GM06990 (cell line): ENCODE measurements at regions not wholly inside any gene's neighbourhood (a gene's known extent, or its start where the extent isn't known, plus 50 kb on each side); places are given as distances from the start of the nearest gene placed in this dataset.

Experiments used
- DNase-seq: peaks from one replicate; pipeline ENCODE4 v3.0.0-alpha.2; 2011; ENCODE audit not compliant: insufficient read length; ENCODE audit errors: extremely low read depth
- H3K27me3 ChIP-seq: replicated peaks from 2 replicates; pipeline ENCODE4 v1.6.0; 2011; ENCODE audit warnings: low read length; ENCODE audit not compliant: control insufficient read depth, insufficient read depth
- H3K36me3 ChIP-seq: 2 replicates; pipeline ENCODE4 v1.5.1; 2011; ENCODE audit warnings: low read length; ENCODE audit not compliant: control insufficient read depth, insufficient read depth
- H3K4me3 ChIP-seq: replicated peaks from 2 replicates; pipeline ENCODE4 v1.5.1; 2011; ENCODE audit warnings: low read depth, mild to moderate bottlenecking, control low read depth, low read length
- TF ChIP-seq, protein P1 (sequence below): IDR thresholded peaks from 2 replicates; pipeline ENCODE4 v1.5.1; 2011; ENCODE audit warnings: low read length, control low read depth, mild to moderate bottlenecking, inconsistent platforms; ENCODE audit not compliant: insufficient read depth, poor library complexity, severe bottlenecking

DNA sequence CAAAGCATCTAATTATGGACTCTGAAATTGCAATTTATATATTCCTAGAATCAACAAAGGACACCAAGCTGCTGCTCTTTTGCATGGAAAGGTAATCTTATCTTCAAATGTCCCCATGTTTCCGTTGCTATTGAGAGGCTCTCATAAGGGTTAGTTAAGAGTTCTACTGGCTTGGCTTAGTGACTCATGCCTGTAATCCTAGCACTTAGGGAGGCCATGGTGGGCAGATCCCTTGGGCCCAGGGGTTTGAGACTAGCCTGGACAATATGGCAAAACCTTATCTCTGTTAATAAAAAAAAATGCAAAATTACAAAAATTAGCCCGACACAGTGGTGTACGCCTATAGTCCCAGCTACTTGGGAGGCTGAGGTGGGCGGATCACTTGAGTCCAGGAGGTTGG lies 93.4 kb upstream of the RAPGEF2 start:
- Histone ChIP-seq H3K27me3 (no peaks in the 10 kb centered on the region), H3K4me3 (no peak overlapping the region), H3K36me3 (no peaks in the 10 kb centered on the region)
- TF ChIP-seq, protein P1, sequence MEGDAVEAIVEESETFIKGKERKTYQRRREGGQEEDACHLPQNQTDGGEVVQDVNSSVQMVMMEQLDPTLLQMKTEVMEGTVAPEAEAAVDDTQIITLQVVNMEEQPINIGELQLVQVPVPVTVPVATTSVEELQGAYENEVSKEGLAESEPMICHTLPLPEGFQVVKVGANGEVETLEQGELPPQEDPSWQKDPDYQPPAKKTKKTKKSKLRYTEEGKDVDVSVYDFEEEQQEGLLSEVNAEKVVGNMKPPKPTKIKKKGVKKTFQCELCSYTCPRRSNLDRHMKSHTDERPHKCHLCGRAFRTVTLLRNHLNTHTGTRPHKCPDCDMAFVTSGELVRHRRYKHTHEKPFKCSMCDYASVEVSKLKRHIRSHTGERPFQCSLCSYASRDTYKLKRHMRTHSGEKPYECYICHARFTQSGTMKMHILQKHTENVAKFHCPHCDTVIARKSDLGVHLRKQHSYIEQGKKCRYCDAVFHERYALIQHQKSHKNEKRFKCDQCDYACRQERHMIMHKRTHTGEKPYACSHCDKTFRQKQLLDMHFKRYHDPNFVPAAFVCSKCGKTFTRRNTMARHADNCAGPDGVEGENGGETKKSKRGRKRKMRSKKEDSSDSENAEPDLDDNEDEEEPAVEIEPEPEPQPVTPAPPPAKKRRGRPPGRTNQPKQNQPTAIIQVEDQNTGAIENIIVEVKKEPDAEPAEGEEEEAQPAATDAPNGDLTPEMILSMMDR = no peak
- DNase-seq = no peak

DNA sequence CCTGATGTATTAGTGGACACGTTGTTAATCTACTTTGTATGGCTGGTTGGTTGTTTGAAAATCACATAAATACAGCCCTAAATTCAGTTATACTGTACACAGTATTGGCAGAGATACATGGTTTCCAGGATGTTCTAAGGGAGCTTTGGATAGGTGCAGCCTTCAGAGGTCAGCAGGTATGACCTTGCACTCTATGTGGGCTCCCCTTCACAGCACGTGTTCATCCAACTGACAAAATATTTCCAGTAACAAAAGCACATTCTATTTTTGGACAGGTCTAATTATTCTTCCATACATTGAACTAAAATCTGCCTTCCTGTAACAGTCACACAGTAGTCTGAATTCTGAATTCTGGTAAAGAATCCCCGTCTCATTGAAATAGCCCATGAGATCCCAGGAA lies 92.8 kb upstream of the RAPGEF2 start:
- Histone ChIP-seq H3K36me3 (no peaks in the 10 kb centered on the region), H3K4me3 (no peak overlapping the region), H3K27me3 (no peaks in the 10 kb centered on the region)
- TF ChIP-seq, protein P1 = no peak
- no peak for DNase-seq

DNA sequence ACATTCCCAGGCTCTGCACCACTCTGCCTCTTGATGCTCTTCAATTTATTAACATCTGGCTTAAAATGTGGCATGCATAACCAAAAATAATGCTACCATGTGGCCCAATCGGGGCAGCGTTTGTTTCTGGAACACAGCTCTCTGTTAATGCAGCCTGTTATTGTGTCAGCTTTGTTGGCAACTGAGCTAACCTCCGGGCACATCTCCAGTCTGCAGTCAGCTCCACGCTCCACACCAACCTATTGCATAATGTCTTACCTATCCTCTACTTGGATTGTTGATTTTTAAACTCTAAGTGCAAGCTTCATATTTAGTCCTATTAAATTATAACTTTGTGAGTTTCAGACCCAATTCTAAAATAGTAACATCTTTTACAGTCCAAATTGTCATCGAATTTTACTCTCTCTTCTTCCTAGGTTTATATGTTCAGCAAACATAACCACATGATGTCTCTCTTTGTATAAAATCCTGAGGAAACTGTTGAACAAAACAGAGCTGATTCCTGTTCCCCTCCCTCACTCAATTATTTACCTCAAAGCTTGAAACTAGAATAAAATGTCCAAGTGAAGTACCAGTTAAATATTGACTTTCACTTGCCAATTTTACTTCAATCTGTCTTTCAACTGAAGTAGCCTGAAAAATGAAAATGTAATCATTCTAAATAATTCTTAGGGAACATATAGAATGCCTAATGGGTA lies 92.2 kb upstream of the RAPGEF2 start:
- DNase-seq = no peak

DNA sequence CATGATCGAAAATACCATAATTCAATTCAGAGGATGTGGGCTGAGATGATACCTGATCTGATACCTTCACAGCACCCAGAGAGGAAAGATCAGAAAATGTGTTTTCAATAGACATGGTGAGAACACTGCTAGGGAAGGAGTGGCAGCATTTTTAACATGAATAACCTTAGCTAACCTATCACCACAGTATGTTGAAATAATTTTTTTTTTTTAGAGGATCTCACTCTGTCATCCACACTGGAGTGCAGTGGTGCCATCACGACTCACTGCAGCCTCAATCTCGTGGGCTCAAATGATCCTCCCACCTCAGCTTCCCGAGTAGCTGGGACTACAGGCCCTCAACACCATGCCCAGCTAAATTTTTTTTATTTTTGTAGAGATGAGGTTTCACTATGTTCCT lies 90.5 kb upstream of the RAPGEF2 start:
- H3K4me3 ChIP-seq = no peak overlapping the region
- TF ChIP-seq, protein P1 = no peak
- H3K36me3 ChIP-seq = no peaks in the 10 kb centered on the region
- no peaks in the 10 kb centered on the region for H3K27me3 ChIP-seq
- no peak for DNase-seq

More for the DNA sequence above, 92.2 kb upstream of the RAPGEF2 start:
- Histone ChIP-seq H3K36me3 (no peaks in the 10 kb centered on the region), H3K4me3 (no peak overlapping the region), H3K27me3 (no peaks in the 10 kb centered on the region)
- TF ChIP-seq, protein P1 = no peak

DNA sequence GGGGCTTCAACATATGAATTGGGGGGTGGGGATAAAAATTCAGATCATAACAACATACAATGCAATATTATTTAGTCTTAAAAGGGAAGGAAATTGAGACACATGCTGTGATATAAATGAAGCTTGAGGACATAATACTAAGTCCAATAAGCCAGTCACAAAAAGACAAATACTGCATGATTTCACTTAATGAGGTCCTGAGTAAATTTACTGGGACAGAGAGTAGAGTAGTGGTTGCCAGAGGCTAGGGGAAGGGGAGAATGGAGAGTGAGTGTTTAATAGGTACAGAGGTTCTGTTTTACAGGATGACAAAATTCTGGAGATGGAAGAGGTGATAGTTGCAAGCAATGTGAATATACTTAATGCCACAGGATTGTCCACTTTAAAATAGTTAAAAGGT lies 89.2 kb upstream of the RAPGEF2 start:
- Histone ChIP-seq H3K36me3 (no peaks in the 10 kb centered on the region), H3K4me3 (no peak overlapping the region), H3K27me3 (no peaks in the 10 kb centered on the region)
- no peak for DNase-seq
- TF ChIP-seq, protein P1 = no peak

DNA sequence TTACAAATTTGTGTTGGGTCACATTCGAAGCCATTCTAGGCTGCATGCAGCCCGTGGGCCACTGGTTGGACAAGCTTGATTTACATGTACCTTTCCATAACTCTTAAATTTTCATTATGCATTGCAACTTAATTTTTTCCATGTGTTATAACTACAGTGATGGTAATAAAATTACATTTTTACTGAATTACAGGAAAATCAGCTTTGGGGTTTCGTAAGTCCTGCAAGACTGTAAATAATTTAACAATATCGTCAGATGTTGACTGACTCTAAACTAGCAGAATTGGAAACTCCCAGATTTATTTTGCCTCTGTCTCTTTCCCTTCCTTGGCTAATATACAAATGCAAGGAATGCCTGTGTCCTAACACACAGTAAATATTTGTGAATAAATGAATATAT lies 88.0 kb upstream of the RAPGEF2 start:
- H3K4me3 ChIP-seq = no peak overlapping the region
- TF ChIP-seq, protein P1 = no peak
- H3K36me3 ChIP-seq = no peaks in the 10 kb centered on the region
- no peaks in the 10 kb centered on the region for H3K27me3 ChIP-seq
- DNase-seq = no peak
